Vagina (tissue), 2 donors: ENCODE measurements at regions not wholly inside any gene's neighbourhood (a gene's known extent, or its start where the extent isn't known, plus 50 kb on each side); places are given as distances from the start of the nearest gene placed in this dataset.

Experiments
- CTCF ChIP-seq, 3 experiments: fragments of 450-650 bp in 2 of 3; fragments of 200-600 bp in 1 of 3; sonication (generic) in 1 of 3; IDR thresholded peaks; one replicate each; pipeline ENCODE4 v1.5.1; 2017 to 2019; ENCODE audit warnings: antibody characterized with exemption in 3 of 3, mild to moderate bottlenecking in 2 of 3, moderate library complexity in 2 of 3
- POLR2A ChIP-seq, 2 donors: fragments of 450-650 bp; IDR thresholded peaks; one replicate each; pipeline ENCODE4 v1.6.1; 2017; ENCODE audit warnings: antibody characterized with exemption in 2 of 2, mild to moderate bottlenecking in 2 of 2, moderate library complexity in 2 of 2
- POLR2AphosphoS5 ChIP-seq, 2 donors: sonication (generic); formaldehyde crosslinking; IDR thresholded peaks; one replicate each; pipeline ENCODE4 v1.9.0; 2017; ENCODE audit warnings: antibody characterized with exemption in 2 of 2, mild to moderate bottlenecking in 2 of 2, low read depth in 1 of 2; ENCODE audit not compliant: insufficient read depth in 1 of 2

- no peak for TF ChIP-seq CTCF (IDR thresholded peaks at IDR 0.05)
- TF ChIP-seq POLR2A (IDR thresholded peaks at IDR 0.05): no peak
- TF ChIP-seq POLR2AphosphoS5 (IDR thresholded peaks at IDR 0.05; ENCODE audit: insufficient read depth in 1 of 2, low read depth in 1 of 2): no peak
Observed at GRCh38 chr11:10373929-10374328, 69.1 kb downstream of the ADM start.
